Endothelial cell of umbilical vein (primary cell): ENCODE measurements at regions not wholly inside any gene's neighbourhood (a gene's known extent, or its start where the extent isn't known, plus 50 kb on each side); places are given as distances from the start of the nearest gene placed in this dataset.

Experiments
- BruUV-seq: library from RNA; stranded (reverse); fragments of 400-500 nt; replicated peaks from 2 replicates; lab custom pipeline; 2021; lab: Mats Ljungman, UMichigan
- CTCF ChIA-PET: fragments of 300-600, 350-600 bp; sonication (Branson Sonifier 250); formaldehyde crosslinking; loops from one replicate; lab custom pipeline; 2021; ENCODE audit warnings: antibody characterized with exemption, inconsistent platforms; lab: Charles Lee
- POLR2A ChIA-PET: fragments of 300-600, 350-600 bp; sonication (Branson Sonifier 250); formaldehyde crosslinking; loops from one replicate; lab custom pipeline; 2021; ENCODE audit warnings: antibody characterized with exemption, inconsistent platforms; lab: Charles Lee
- DNase-seq: peaks from one replicate; pipeline ENCODE4 v3.0.0-alpha.2; 2011; ENCODE audit warnings: low read depth, low spot score
- FAIRE-seq: peaks from 2 replicates; lab custom pipeline; 2011; peaks lifted over from hg19 to GRCh38; lab: Jason Lieb, UNC
- H2AFZ ChIP-seq: 2 replicates; pipeline ENCODE4 v1.6.0; 2012; ENCODE audit warnings: low read depth, low read length, control low read depth, inconsistent platforms
- H3K27ac ChIP-seq: 2 replicates; pipeline ENCODE4 v1.5.1; 2011; ENCODE audit warnings: low read depth, mild to moderate bottlenecking, control low read depth, low read length, moderate library complexity; ENCODE audit not compliant: insufficient read depth
- H3K27me3 ChIP-seq, 2 experiments: 2 replicates each; pipeline versions ENCODE4 v1.6.0 to v1.6.1; 2011; ENCODE audit warnings: low read length in 2 of 2, mixed read lengths in 1 of 2; ENCODE audit not compliant: control insufficient read depth in 2 of 2, insufficient read depth in 2 of 2
- H3K36me3 ChIP-seq, 2 experiments: 2 replicates in 1 of 2; 3 replicates in 1 of 2; pipeline ENCODE4 v1.5.1; 2011; ENCODE audit warnings: low read length in 2 of 2, mild to moderate bottlenecking in 1 of 2, moderate library complexity in 1 of 2; ENCODE audit not compliant: control insufficient read depth in 2 of 2, insufficient read depth in 2 of 2; ENCODE audit errors: extremely low read depth in 1 of 2
- H3K4me1 ChIP-seq: 3 replicates; pipeline ENCODE4 v1.5.1; 2011; ENCODE audit warnings: mild to moderate bottlenecking, low read length; ENCODE audit not compliant: control insufficient read depth, insufficient read depth; ENCODE audit errors: extremely low read depth
- H3K4me2 ChIP-seq: 2 replicates; pipeline ENCODE4 v1.6.1; 2011; ENCODE audit warnings: low read length, control low read depth, mixed read lengths; ENCODE audit not compliant: insufficient read depth
- H3K4me3 ChIP-seq, 3 experiments: fragments of 200-600 bp in 1 of 3; sonication (generic), shearing (Covaris generic) in 1 of 3; replicated peaks in 1 of 3; 2 replicates each; pipeline ENCODE4 v1.5.1; 2011 to 2016; ENCODE audit warnings: control low read depth in 3 of 3, low read length in 3 of 3, mild to moderate bottlenecking in 2 of 3, inconsistent platforms in 1 of 3, low read depth in 1 of 3, moderate library complexity in 1 of 3; ENCODE audit not compliant: insufficient read depth in 1 of 3
- H3K79me2 ChIP-seq: 2 replicates; pipeline ENCODE4 v1.6.0; 2012; ENCODE audit warnings: low read length, inconsistent platforms; ENCODE audit not compliant: control insufficient read depth, insufficient read depth
- H3K9ac ChIP-seq: replicated peaks from 2 replicates; pipeline ENCODE3; 2011; ENCODE audit warnings: low read length, control low read depth; ENCODE audit not compliant: insufficient read depth; ENCODE audit errors: extremely low read depth
- H3K9me1 ChIP-seq: replicated peaks from 3 replicates; pipeline ENCODE4 v1.6.0; 2011; ENCODE audit warnings: mild to moderate bottlenecking, low read length; ENCODE audit not compliant: control insufficient read depth, insufficient read depth; ENCODE audit errors: extremely low read depth
- H3K9me3 ChIP-seq: replicated peaks from 2 replicates; pipeline ENCODE4 v1.5.1; 2012; ENCODE audit warnings: low read length, inconsistent platforms; ENCODE audit not compliant: control insufficient read depth, insufficient read depth
- H4K20me1 ChIP-seq: replicated peaks from 2 replicates; pipeline ENCODE3; 2011; ENCODE audit warnings: mild to moderate bottlenecking, low read length; ENCODE audit not compliant: control insufficient read depth, insufficient read depth; ENCODE audit errors: extremely low read depth
- CTCF ChIP-seq, 2 donors: IDR thresholded peaks; 1 replicate in 1 of 2; 2 replicates in 1 of 2; pipeline ENCODE4 v1.5.1; 2011; ENCODE audit warnings: low read length in 2 of 2, mild to moderate bottlenecking in 2 of 2, moderate library complexity in 2 of 2, control low read depth in 1 of 2, inconsistent platforms in 1 of 2, low read depth in 1 of 2; ENCODE audit not compliant: insufficient read depth in 1 of 2; ENCODE audit errors: extremely low read depth in 1 of 2
- EZH2 ChIP-seq: IDR thresholded peaks from 2 replicates; pipeline ENCODE4 v1.6.1; 2012; ENCODE audit warnings: borderline replicate concordance, low read depth, mild to moderate bottlenecking, moderate library complexity, low read length, inconsistent platforms; ENCODE audit not compliant: severe bottlenecking
- GATA2 ChIP-seq: IDR thresholded peaks from 2 replicates; pipeline ENCODE4 v1.7.0; 2011; ENCODE audit warnings: low read depth, mild to moderate bottlenecking, moderate library complexity, mixed read lengths, low read length; ENCODE audit not compliant: insufficient read length, insufficient read depth
- MYC ChIP-seq: IDR thresholded peaks from one replicate; pipeline ENCODE4 v1.6.1; 2011; ENCODE audit warnings: mild to moderate bottlenecking, low read depth, low read length
- POLR2AphosphoS5 ChIP-seq: IDR thresholded peaks from 2 replicates; pipeline ENCODE4 v1.6.1; 2012; ENCODE audit warnings: low read depth, mild to moderate bottlenecking, control low read depth, low read length, moderate library complexity; ENCODE audit not compliant: insufficient read depth
- dilution Hi-C: fragments of 300-500 bp; cut with MboI; formaldehyde crosslinking; loops from one replicate; pipeline ENCODE4 v1.15.0; 2019; ENCODE audit warnings: low sequenced_read_pairs; ENCODE audit not compliant: extremely low pct_ligation_motif_present
- intact Hi-C: fragments of 100-400 bp; cut with micrococcal nuclease; formaldehyde crosslinking; loops from one replicate; pipeline ENCODE4 v1.10.0; 2022
- TF ChIP-seq, protein P1 (sequence below): IDR thresholded peaks from 2 replicates; pipeline ENCODE4 v1.6.1; 2011; ENCODE audit not compliant: insufficient read depth, insufficient read length

GRCh38 chr9:135373820-135374219 lies 105.8 kb upstream of the PPP1R26 start:
- intact Hi-C loops, result no loop called here
- Histone ChIP-seq H3K27me3 (no peaks in the 10 kb centered on the region), H3K36me3 (no peaks in the 10 kb centered on the region), H3K4me2 (no peak overlapping the region), H2AFZ (no peak overlapping the region), H3K27ac (no peak overlapping the region), H3K9ac (no peak overlapping the region), H3K4me1 (no peaks in the 10 kb centered on the region), H3K4me3 (no peak overlapping the region), H4K20me1 (no peaks in the 10 kb centered on the region), H3K9me1 (no peaks in the 10 kb centered on the region), H3K9me3 (no peaks in the 10 kb centered on the region), H3K79me2 (no peaks in the 10 kb centered on the region)
- CTCF ChIA-PET, result interaction anchor here (0.8 kb wide), 1 partner anchor 15 kb away, joined by 3 read pairs; no protein-coding TSS in a partner anchor
- FAIRE-seq (no peak), DNase-seq (no peak)
- POLR2A ChIA-PET, result no interaction called here
- dilution Hi-C loops, result no loop called here
- TF ChIP-seq, protein P1, sequence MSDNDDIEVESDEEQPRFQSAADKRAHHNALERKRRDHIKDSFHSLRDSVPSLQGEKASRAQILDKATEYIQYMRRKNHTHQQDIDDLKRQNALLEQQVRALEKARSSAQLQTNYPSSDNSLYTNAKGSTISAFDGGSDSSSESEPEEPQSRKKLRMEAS, result no peak
- TF ChIP-seq MYC (no peak), EZH2 (no peak)
- BruUV-seq, result no TSS peak

GRCh38 chr9:135374591-135374990 lies 105.0 kb upstream of the PPP1R26 start:
- no peaks in the 10 kb centered on the region for H3K4me1 ChIP-seq
- ChIA-PET POLR2A (no interaction called here), CTCF (interaction anchor here (0.8 kb wide), 1 partner anchor 14 kb away, joined by 3 read pairs; no protein-coding TSS in a partner anchor)
- H3K9me3 ChIP-seq, result no peaks in the 10 kb centered on the region
- dilution Hi-C loops (no loop called here), intact Hi-C loops (no loop called here)
- H3K27ac ChIP-seq, result no peak overlapping the region
- FAIRE-seq (no peak), DNase-seq (no peak)
- TF ChIP-seq CTCF (IDR thresholded peaks at IDR 0.05; ENCODE audit: extremely low read depth in 1 of 2, insufficient read depth in 1 of 2, low read depth in 1 of 2, low read length in 2 of 2), result no peak
- TF ChIP-seq POLR2AphosphoS5, result no peak
- TF ChIP-seq, protein P1, result no peak
- no peak for TF ChIP-seq GATA2
- no peaks in the 10 kb centered on the region for H4K20me1 ChIP-seq
- H3K9ac ChIP-seq, result no peak overlapping the region
- no peak overlapping the region for H3K4me3 ChIP-seq
- no peaks in the 10 kb centered on the region for H3K36me3 ChIP-seq
- H3K79me2 ChIP-seq, result no peaks in the 10 kb centered on the region
- no TSS peak for BruUV-seq
- H3K27me3 ChIP-seq, result no peaks in the 10 kb centered on the region
- no peak overlapping the region for H3K4me2 ChIP-seq
- no peaks in the 10 kb centered on the region for H3K9me1 ChIP-seq
- H2AFZ ChIP-seq, result no peak overlapping the region
